Fibroblast of pulmonary artery (primary cell): ENCODE measurements at regions not wholly inside any gene's neighbourhood (a gene's known extent, or its start where the extent isn't known, plus 50 kb on each side); places are given as distances from the start of the nearest gene placed in this dataset.

Source experiments
- DNase-seq: peaks from one replicate; pipeline ENCODE4 v3.0.0-alpha.2; 2010; ENCODE audit warnings: low read depth
- H3K4me3 ChIP-seq: replicated peaks from 2 replicates; pipeline ENCODE4 v1.5.1; 2011; ENCODE audit warnings: low read depth, mild to moderate bottlenecking, control low read depth, low read length, moderate library complexity
- CTCF ChIP-seq: IDR thresholded peaks from 2 replicates; pipeline ENCODE4 v1.5.1; 2011; ENCODE audit warnings: mild to moderate bottlenecking, control low read depth, low read length, inconsistent platforms; ENCODE audit errors: missing control alignments

- H3K4me3 ChIP-seq, result no peak overlapping the region
- TF ChIP-seq CTCF, result no peak
- DNase-seq, result no peak
Observed at GRCh38 chr6:170483413-170483812, 69.7 kb downstream of the PSMB1 start.

GRCh38 chr6:170480050-170480692 is 72.9 kb downstream of the PSMB1 start:
- DNase-seq, result peak; percentile 37
- H3K4me3 ChIP-seq, result no peak overlapping the region
- peak; percentile 38 for TF ChIP-seq CTCF

GRCh38 chr6:170476360-170476759 is 76.7 kb downstream of the PSMB1 start:
- H3K4me3 ChIP-seq, result no peak overlapping the region
- DNase-seq, result no peak
- no peak for TF ChIP-seq CTCF

GRCh38 chr6:170475118-170475517 is 78.0 kb downstream of the PSMB1 start:
- no peak overlapping the region for H3K4me3 ChIP-seq
- no peak for DNase-seq
- no peak for TF ChIP-seq CTCF

GRCh38 chr6:170473801-170474200 is 79.3 kb downstream of the PSMB1 start:
- no peak for DNase-seq
- no peak for TF ChIP-seq CTCF
- H3K4me3 ChIP-seq, result no peak overlapping the region

- TF ChIP-seq CTCF, result no peak
- no peak overlapping the region for H3K4me3 ChIP-seq
- no peak for DNase-seq
Observed at GRCh38 chr6:170473301-170473717, 79.8 kb downstream of the PSMB1 start.

- H3K4me3 ChIP-seq, result no peak overlapping the region
- DNase-seq, result no peak
- TF ChIP-seq CTCF, result no peak
Observed at GRCh38 chr6:170471491-170471890, 81.6 kb downstream of the PSMB1 start.
